ENCODE measurements at regions not wholly inside any gene's neighbourhood (a gene's known extent, or its start where the extent isn't known, plus 50 kb on each side); places are given as distances from the start of the nearest gene placed in this dataset.

DNA sequence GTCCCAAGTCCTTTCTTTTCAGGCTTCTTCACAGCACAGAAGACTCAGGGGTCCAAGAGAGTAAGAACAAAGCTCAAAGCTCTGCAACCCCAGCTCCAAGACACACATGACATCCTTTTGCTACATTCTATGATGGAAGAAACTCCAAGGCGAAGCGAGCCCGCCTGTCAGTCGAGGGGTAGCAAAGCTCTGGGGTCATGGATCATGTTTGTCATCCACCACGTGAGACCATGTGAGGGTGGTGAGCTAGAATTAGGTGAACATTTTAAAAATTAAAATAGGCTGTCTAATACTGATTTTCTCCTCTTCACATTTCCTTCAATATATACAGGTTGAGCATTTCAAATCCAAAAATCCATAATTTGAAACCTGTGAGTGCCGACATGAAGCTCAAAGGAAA is 189.6 kb downstream of the TTLL2 start:
- H3K9me3 ChIP-seq (ENCODE audit: control insufficient read depth, low read length, poor library complexity, severe bottlenecking) = no peaks in the 10 kb centered on the region
- Mint-ChIP-seq H3K4me3 (no peak overlapping the region), H3K27me3 (peaks cover 15% of the 10 kb centered on the region), H3K27ac (no peak overlapping the region), H3K4me1 (no peaks in the 10 kb centered on the region), H3K36me3 (ENCODE audit: low read depth) (no peaks in the 10 kb centered on the region)
- DNase-seq (no peak), ATAC-seq (no peak)

DNA sequence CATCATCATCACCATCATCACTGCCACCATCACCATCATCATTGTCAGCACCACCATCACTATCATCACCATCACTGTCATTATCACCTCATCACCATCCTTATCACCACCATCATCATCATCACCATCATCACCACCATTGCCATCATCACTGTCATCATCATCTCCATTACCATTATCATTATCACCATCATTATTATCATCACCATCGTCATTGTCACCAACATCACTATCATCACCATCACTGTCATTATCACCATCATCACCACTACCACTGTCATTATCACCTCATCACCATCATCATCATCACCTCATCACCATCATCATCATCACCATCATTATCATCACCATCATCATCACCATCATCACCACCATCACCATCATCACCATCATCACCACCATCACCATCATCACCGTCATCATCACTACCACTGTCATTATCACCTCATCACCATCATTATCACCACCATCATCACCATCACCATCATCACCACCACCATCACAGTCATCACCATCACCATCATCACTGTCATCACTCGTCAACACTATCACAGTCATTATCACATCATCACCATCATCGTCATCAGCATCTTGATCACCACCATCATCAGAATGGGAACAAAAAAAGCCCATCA is 191.1 kb downstream of the TTLL2 start:
- no peak overlapping the region for H3K27ac Mint-ChIP-seq
- no peak overlapping the region for H3K4me3 Mint-ChIP-seq
- peaks cover 15% of the 10 kb centered on the region for H3K27me3 Mint-ChIP-seq
- no peaks in the 10 kb centered on the region for H3K36me3 Mint-ChIP-seq (ENCODE audit: low read depth)
- H3K4me1 Mint-ChIP-seq = no peaks in the 10 kb centered on the region
- DNase-seq (no peak), ATAC-seq (no peak)
- no peaks in the 10 kb centered on the region for H3K9me3 ChIP-seq (ENCODE audit: control insufficient read depth, low read length, poor library complexity, severe bottlenecking)

DNA sequence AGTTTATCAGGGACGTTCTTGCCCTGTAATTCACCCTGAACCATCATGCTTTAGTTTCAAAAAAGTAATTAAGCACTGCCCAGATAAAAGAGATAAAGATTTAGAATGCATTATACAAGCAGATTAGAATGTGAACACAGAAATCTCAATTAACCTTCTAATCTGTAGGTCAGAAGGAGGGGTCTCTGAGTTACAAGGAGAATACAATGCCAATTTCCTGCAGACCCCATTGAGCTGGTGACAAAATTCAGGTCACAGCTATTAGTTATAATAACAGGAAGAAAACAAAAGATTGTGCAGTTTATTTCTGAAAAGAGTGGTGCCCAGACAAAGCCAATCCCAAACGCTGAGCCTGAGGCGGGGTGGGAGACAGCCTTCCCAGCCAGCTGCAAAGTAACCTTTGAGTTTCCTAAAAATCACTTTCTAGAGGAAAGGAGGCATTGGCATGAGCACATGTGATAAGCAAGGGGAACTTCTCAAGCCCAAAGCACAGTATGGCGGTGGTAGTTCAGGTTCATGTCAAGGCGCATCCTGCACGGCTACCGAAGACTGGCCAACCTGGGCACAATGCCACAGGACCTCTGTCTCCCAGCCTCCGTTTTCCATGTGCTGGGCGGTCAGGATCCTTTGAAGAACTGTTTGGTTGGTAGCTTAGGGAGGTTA is 192.5 kb downstream of the TTLL2 start:
- H3K4me3 Mint-ChIP-seq = no peak overlapping the region
- no peak overlapping the region for H3K27ac Mint-ChIP-seq
- no peak for DNase-seq
- no peaks in the 10 kb centered on the region for H3K36me3 Mint-ChIP-seq (ENCODE audit: low read depth)
- no peaks in the 10 kb centered on the region for H3K9me3 ChIP-seq (ENCODE audit: control insufficient read depth, low read length, poor library complexity, severe bottlenecking)
- no peak for ATAC-seq
- H3K27me3 Mint-ChIP-seq = peaks cover 23% of the 10 kb centered on the region
- no peaks in the 10 kb centered on the region for H3K4me1 Mint-ChIP-seq

DNA sequence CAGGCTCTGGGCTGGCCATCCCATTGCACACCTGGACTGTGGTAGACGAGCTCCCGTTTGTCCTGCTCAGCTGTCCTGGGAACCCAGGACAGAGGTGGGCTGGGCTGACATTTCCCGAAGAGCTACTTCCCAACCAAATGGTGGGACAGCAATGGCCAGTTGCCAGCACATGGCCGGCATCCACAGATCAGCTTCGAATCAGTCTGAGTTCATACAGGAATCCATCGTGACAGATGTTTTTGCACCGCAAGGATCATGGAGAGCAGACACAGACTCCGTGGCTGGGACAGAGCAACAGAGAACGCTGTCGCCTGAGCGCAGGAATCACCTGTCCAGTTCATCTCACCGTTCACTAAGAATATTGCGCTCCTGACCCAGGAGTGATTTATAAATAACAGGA is 198.5 kb downstream of the TTLL2 start:
- ATAC-seq (no peak), DNase-seq (no peak)
- Mint-ChIP-seq H3K4me3 (no peak overlapping the region), H3K4me1 (peaks cover 7% of the 10 kb centered on the region), H3K36me3 (ENCODE audit: low read depth) (peaks cover 4% of the 10 kb centered on the region), H3K27ac (no peak overlapping the region), H3K27me3 (peaks cover 59% of the 10 kb centered on the region)
- no peaks in the 10 kb centered on the region for H3K9me3 ChIP-seq (ENCODE audit: control insufficient read depth, low read length, poor library complexity, severe bottlenecking)

DNA sequence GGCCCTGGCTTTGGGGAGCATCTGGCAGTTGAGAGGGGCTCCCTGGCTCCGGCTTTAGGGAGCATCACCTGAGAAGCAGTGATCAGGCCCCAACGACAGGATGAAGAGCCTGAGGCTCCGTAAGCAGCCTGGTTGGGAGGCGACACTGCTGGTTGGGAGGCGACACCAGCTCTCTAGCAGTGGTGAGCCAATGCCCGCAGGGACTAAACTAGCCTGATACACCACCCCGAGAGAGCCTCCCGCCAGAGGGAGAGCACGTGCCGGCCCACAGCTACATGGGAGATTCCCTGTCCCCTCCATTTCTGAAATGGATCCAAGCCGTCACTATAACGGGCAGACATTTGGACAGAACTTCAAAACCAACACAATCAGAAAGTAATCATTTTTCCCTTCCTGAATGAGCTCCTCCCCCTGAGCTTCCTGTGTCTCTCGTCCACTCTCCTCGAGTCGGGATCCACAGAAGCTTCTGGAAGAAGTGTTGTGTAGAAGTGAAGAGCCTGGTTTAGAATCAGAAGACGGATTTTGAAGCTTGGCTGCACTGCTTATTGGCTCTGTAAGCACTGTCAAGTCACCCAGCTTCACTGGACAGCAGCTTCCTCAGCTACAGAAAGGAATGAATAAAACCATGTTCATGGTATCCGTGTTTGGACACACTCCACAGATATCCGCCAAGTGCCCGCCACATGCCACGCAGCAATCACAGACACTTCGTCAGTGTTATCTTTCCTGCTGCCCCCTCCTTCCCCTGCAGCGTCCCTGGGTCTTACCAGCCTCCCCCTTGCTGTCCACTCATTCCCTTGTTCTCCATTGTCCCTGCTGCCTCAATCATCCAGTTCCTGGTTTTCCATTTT is 199.6 kb downstream of the TTLL2 start:
- peaks cover 8% of the 10 kb centered on the region for H3K4me1 Mint-ChIP-seq
- no peak overlapping the region for H3K27ac Mint-ChIP-seq
- peaks cover 4% of the 10 kb centered on the region for H3K36me3 Mint-ChIP-seq (ENCODE audit: low read depth)
- no peaks in the 10 kb centered on the region for H3K9me3 ChIP-seq (ENCODE audit: control insufficient read depth, low read length, poor library complexity, severe bottlenecking)
- no peak for DNase-seq
- H3K27me3 Mint-ChIP-seq = peaks cover 70% of the 10 kb centered on the region
- no peak for ATAC-seq
- H3K4me3 Mint-ChIP-seq = no peak overlapping the region

DNA sequence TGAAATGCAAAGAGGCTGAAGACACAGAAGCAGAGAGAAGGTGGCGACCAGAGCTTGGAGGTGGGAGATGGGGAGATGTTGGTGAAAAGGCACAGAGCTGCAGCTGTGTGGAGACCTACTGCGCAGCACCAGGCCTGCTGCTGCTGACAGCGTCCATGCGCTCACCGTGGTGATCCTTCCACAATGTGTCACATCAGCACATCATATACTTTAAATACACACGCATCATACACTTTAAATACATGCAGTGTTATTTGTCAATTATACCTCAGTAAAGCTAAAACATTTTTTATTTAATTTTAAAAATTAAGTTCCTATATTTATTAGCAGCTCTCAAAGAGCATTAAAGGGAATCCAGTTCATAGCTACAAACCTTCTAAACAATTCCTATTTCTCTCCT is 200.9 kb downstream of the TTLL2 start:
- H3K4me3 Mint-ChIP-seq = no peak overlapping the region
- DNase-seq (no peak), ATAC-seq (no peak)
- H3K36me3 Mint-ChIP-seq (ENCODE audit: low read depth) = peaks cover 4% of the 10 kb centered on the region
- no peak overlapping the region for H3K27ac Mint-ChIP-seq
- H3K9me3 ChIP-seq (ENCODE audit: control insufficient read depth, low read length, poor library complexity, severe bottlenecking) = no peaks in the 10 kb centered on the region
- peaks cover 74% of the 10 kb centered on the region for H3K27me3 Mint-ChIP-seq
- peaks cover 8% of the 10 kb centered on the region for H3K4me1 Mint-ChIP-seq

DNA sequence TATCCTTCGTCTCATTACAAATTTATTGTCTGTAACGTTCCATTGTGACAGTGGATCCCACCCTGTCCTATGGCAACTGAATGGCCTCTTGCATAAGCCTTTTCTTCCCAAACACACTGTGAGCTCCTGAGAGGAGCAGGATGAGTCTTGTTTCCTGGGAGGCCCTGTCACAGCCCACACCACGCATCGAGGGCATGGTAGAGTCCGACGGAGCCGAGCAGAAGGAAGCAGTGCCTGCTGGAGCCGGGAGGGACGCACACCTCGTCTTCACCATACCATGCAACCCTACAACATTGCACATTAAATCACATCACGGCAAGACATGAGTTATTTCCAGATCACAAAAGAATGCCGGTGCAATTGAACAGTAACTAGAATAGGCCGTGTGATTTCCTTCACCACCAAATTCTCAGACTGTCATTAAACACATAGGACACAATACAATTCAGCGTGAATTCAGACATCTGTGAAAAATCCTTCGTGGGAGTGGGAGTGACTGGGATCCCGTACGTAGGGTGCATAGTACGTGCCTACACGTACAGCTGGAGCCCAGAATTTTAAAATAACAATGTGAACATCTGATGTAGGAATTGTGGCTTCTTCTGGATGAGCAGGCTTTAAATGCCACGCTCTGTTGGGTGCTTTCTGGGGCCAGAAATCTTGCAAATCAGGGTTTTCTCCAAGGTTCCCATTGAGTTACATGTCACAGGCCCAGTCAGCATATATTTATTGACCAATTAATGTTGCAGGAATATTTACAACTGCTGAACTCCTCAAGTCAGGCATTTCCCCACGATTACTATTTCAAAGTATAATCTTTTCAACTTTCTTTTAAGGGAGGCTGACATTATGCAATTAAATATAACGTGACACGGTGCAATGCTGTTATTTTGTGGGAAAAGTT is 201.8 kb downstream of the TTLL2 start:
- Mint-ChIP-seq H3K4me3 (no peak overlapping the region), H3K27me3 (peaks cover 76% of the 10 kb centered on the region), H3K27ac (no peak overlapping the region), H3K4me1 (peaks cover 8% of the 10 kb centered on the region), H3K36me3 (ENCODE audit: low read depth) (peaks cover 4% of the 10 kb centered on the region)
- no peaks in the 10 kb centered on the region for H3K9me3 ChIP-seq (ENCODE audit: control insufficient read depth, low read length, poor library complexity, severe bottlenecking)
- no peak for ATAC-seq
- DNase-seq = no peak

DNA sequence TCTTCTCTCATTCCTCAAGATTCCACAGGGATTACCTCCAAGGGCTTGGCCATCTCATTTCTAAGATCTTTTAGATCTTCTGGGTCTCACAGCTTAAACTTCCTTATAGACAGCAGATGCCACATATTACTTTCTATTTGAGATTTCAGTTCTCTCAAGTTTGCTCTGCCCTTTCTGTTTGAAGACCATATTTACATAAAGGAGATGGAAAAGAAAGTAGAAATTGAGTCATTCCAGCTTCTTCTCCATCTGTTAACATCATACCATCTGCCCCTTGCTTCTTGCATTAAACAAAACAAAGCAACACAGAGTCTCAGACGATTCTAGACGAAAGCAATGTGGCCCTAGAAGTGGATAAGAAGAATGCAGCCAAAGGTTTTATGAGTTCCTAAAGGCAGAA is 203.4 kb downstream of the TTLL2 start:
- Mint-ChIP-seq H3K4me1 (peaks cover 8% of the 10 kb centered on the region), H3K27me3 (peaks cover 76% of the 10 kb centered on the region), H3K27ac (no peak overlapping the region), H3K36me3 (ENCODE audit: low read depth) (peaks cover 4% of the 10 kb centered on the region), H3K4me3 (no peak overlapping the region)
- DNase-seq = no peak
- no peak for ATAC-seq
- no peaks in the 10 kb centered on the region for H3K9me3 ChIP-seq (ENCODE audit: control insufficient read depth, low read length, poor library complexity, severe bottlenecking)

DNA sequence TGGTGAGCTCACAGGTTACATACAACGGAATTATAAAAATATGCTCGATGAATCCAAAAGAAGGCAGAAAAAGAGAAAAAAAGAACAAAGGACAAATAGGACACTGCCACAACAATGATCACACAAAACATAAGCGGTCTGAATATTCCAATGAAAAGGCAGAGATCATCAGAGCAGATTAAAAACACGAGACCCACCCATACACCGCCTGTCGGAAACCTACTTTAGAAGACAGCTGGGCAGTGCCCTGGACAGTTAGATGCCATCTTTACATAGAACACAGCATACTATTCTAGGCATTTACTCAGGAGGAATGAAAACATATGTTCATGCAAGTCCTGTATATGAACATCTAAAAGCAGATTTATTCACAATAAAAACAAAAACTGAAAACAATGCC is 204.1 kb downstream of the TTLL2 start:
- H3K27me3 Mint-ChIP-seq = peaks cover 69% of the 10 kb centered on the region
- H3K9me3 ChIP-seq (ENCODE audit: control insufficient read depth, low read length, poor library complexity, severe bottlenecking) = no peaks in the 10 kb centered on the region
- H3K4me1 Mint-ChIP-seq = peaks cover 8% of the 10 kb centered on the region
- H3K27ac Mint-ChIP-seq = no peak overlapping the region
- ATAC-seq (no peak), DNase-seq (no peak)
- peaks cover 4% of the 10 kb centered on the region for H3K36me3 Mint-ChIP-seq (ENCODE audit: low read depth)
- no peak overlapping the region for H3K4me3 Mint-ChIP-seq

DNA sequence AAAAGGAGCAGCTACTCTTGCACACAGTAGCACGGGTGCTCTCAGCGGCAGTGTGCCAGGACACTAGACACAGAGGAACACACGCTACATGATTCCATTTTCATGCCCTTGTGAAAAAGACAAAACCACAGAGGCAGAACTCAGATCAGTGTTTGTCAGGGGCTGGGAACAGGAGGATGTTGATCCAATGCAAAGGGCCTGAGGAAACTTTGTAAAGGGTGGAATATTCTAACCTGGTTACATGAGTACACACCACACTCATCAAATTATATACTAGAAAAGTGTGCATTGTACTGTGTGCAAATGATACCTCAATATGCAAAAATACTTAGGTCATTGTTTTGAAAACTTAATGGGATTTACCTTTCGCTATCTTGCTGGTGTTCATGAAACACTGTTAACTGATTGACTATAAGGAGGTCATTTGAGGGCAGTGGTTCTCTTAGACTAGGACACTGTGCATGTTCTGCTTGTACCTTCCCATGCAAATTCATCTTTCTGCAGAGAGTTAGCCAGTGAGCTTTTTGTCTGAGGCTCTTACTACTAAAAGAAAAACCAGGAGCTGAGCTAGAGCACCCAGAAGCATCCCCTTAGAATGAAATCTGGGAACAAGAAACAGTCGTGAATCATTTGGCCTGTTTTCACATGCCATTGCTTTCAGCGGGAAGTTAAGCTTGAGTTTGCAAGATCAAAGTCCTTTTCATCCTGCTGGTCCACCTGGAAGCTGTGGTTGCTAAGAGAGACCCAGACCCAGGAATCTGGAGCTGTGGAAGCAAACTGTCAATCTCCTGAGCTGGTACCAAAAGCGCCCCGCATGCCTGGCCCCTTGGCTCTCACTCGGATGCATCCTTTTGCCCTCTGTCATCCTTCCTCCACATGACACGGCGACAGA is 204.8 kb downstream of the TTLL2 start:
- H3K27ac Mint-ChIP-seq = no peak overlapping the region
- no peak overlapping the region for H3K4me3 Mint-ChIP-seq

DNA sequence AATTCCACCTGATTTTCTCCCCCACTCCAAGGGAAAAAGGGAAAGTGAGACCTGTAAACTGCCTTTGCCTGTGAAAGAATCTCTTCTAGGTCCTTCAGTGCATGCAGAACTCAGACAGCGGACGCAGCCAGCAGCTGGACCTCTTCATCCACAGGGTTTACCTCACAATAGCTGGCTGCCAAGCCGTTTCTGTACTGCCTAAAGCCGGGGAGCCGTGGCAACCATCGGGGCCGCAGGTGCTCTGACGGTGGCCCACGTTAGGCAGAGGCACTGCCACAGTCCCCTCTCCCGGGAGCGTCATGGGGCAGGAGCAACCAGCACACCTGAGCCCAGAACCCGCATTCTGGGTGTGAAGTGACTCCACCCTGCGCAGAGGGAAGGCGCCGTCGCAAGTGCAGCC is 206.1 kb downstream of the TTLL2 start:
- H3K9me3 ChIP-seq (ENCODE audit: control insufficient read depth, low read length, poor library complexity, severe bottlenecking) = peaks cover 4% of the 10 kb centered on the region
- no peak for DNase-seq
- H3K4me3 Mint-ChIP-seq = no peak overlapping the region
- H3K27me3 Mint-ChIP-seq = peaks cover 59% of the 10 kb centered on the region
- peaks cover 6% of the 10 kb centered on the region for H3K4me1 Mint-ChIP-seq
- no peaks in the 10 kb centered on the region for H3K36me3 Mint-ChIP-seq (ENCODE audit: low read depth)
- no peak for ATAC-seq
- H3K27ac Mint-ChIP-seq = no peak overlapping the region

More for the DNA sequence above, 204.8 kb downstream of the TTLL2 start:
- DNase-seq (no peak), ATAC-seq (no peak)
- Mint-ChIP-seq H3K4me1 (peaks cover 8% of the 10 kb centered on the region), H3K27me3 (peaks cover 70% of the 10 kb centered on the region), H3K36me3 (ENCODE audit: low read depth) (peaks cover 4% of the 10 kb centered on the region)
- no peaks in the 10 kb centered on the region for H3K9me3 ChIP-seq (ENCODE audit: control insufficient read depth, low read length, poor library complexity, severe bottlenecking)
